ENCODE measurements at regions not wholly inside any gene's neighbourhood (a gene's known extent, or its start where the extent isn't known, plus 50 kb on each side); places are given as distances from the start of the nearest gene placed in this dataset.

DNA sequence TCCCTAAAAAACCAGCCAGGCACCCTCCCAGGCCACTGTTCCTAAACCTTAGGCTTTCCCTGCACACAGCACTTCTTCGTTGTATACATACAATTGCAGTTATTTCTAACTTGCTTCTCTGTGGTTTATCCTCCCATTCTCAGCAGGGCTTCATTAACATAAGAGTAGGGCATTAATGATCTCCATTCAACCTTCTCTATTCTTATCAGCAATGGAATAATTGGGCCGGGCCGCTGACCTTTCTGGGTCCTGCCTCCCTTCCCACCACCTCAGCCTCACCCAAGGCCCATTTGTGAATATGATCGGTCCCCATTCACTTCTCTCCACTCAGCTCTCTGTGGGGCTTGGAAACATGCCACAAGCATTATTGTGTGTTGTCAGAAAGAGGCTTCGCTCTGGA is 184.2 kb downstream of the SUCLA2 start:
- H3K27ac ChIP-seq (ENCODE audit: control insufficient read depth, insufficient read depth, low read length) = no peak overlapping the region
- H3K4me1 ChIP-seq (ENCODE audit: control insufficient read depth, extremely low read depth, insufficient read depth, low read length) = no peaks in the 10 kb centered on the region
- no peaks in the 10 kb centered on the region for H3K27me3 ChIP-seq (ENCODE audit: control insufficient read depth, extremely low read depth, insufficient read depth, low read length)
- H3K4me2 ChIP-seq (ENCODE audit: control insufficient read depth, extremely low read depth, insufficient read depth, low read depth, low read length) = no peak overlapping the region
- no peaks in the 10 kb centered on the region for H3K9me1 ChIP-seq (ENCODE audit: control insufficient read depth, extremely low read depth, insufficient read depth, low read length)
- no peaks in the 10 kb centered on the region for H4K20me1 ChIP-seq (ENCODE audit: control insufficient read depth, extremely low read depth, insufficient read depth, low read length)
- TF ChIP-seq CTCF (optimal IDR thresholded peaks at IDR 0.05 in 1 of 3, IDR thresholded peaks at IDR 0.05 in 1 of 3, conservative IDR thresholded peaks at IDR 0.05 in 1 of 3; ENCODE audit: extremely low read depth in 1 of 3, insufficient read depth in 2 of 3, low read length in 3 of 3) (no peak), EZH2 (IDR thresholded peaks at IDR 0.05; ENCODE audit: low read length) (no peak)
- FAIRE-seq (no peak), DNase-seq (ENCODE audit: low read depth, low spot score) (no peak)
- no peak overlapping the region for H3K9ac ChIP-seq (ENCODE audit: control insufficient read depth, extremely low read depth, insufficient read depth, low read length)
- dilution Hi-C loops (cut with MboI; ENCODE audit: extremely low pct_ligation_motif_present, low sequenced_read_pairs) = no loop called here
- no peak overlapping the region for H3K4me3 ChIP-seq (ENCODE audit: control insufficient read depth in 2 of 3, extremely low read depth in 1 of 3, insufficient read depth in 2 of 3, low read depth in 1 of 3, low read length in 3 of 3)
- H3K79me2 ChIP-seq (ENCODE audit: control insufficient read depth, insufficient read depth, low read length) = no peaks in the 10 kb centered on the region
- no peak overlapping the region for H2AFZ ChIP-seq (ENCODE audit: control insufficient read depth, low read length)
- H3K36me3 ChIP-seq (ENCODE audit: control insufficient read depth in 2 of 2, extremely low read depth in 1 of 2, insufficient read depth in 2 of 2, low read length in 2 of 2) = no peaks in the 10 kb centered on the region
- no peaks in the 10 kb centered on the region for H3K9me3 ChIP-seq (ENCODE audit: control insufficient read depth, low read depth, low read length)

DNA sequence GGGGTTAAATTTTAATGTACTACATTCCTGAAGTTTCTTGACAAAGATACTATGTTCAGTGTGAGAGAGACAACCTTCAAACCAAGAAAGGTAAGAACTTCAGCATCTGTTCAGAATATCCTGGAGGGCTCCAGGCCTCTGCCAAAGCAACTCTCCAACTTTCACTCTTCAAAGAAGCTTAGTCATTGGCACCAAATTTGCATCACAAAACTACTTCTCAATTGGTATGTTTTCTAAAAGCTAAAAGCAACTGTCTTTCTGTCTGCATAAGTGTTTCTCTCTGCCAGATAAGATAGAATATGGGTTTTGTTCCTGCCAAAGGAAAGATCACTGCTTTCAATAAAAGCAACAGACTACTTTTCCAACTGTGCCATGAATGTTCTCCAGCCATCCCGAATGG is 187.4 kb downstream of the SUCLA2 start:
- DNase-seq (ENCODE audit: low read depth, low spot score) (no peak), FAIRE-seq (no peak)
- no peak overlapping the region for H3K4me2 ChIP-seq (ENCODE audit: control insufficient read depth, extremely low read depth, insufficient read depth, low read depth, low read length)
- H3K4me1 ChIP-seq (ENCODE audit: control insufficient read depth, extremely low read depth, insufficient read depth, low read length) = no peaks in the 10 kb centered on the region
- H3K9me3 ChIP-seq (ENCODE audit: control insufficient read depth, low read depth, low read length) = no peaks in the 10 kb centered on the region
- H3K4me3 ChIP-seq (ENCODE audit: control insufficient read depth in 2 of 3, extremely low read depth in 1 of 3, insufficient read depth in 2 of 3, low read depth in 1 of 3, low read length in 3 of 3) = no peak overlapping the region
- no peaks in the 10 kb centered on the region for H4K20me1 ChIP-seq (ENCODE audit: control insufficient read depth, extremely low read depth, insufficient read depth, low read length)
- no peak overlapping the region for H3K9ac ChIP-seq (ENCODE audit: control insufficient read depth, extremely low read depth, insufficient read depth, low read length)
- no peaks in the 10 kb centered on the region for H3K36me3 ChIP-seq (ENCODE audit: control insufficient read depth in 2 of 2, extremely low read depth in 1 of 2, insufficient read depth in 2 of 2, low read length in 2 of 2)
- H3K27ac ChIP-seq (ENCODE audit: control insufficient read depth, insufficient read depth, low read length) = no peak overlapping the region
- no peak for TF ChIP-seq CTCF (optimal IDR thresholded peaks at IDR 0.05 in 1 of 3, IDR thresholded peaks at IDR 0.05 in 1 of 3, conservative IDR thresholded peaks at IDR 0.05 in 1 of 3; ENCODE audit: extremely low read depth in 1 of 3, insufficient read depth in 2 of 3, low read length in 3 of 3)
- TF ChIP-seq EZH2 (IDR thresholded peaks at IDR 0.05; ENCODE audit: low read length) = no peak
- dilution Hi-C loops (cut with MboI; ENCODE audit: extremely low pct_ligation_motif_present, low sequenced_read_pairs) = no loop called here
- H3K79me2 ChIP-seq (ENCODE audit: control insufficient read depth, insufficient read depth, low read length) = no peaks in the 10 kb centered on the region
- peaks cover 4% of the 10 kb centered on the region for H3K27me3 ChIP-seq (ENCODE audit: control insufficient read depth, extremely low read depth, insufficient read depth, low read length)
- H3K9me1 ChIP-seq (ENCODE audit: control insufficient read depth, extremely low read depth, insufficient read depth, low read length) = no peaks in the 10 kb centered on the region
- no peak overlapping the region for H2AFZ ChIP-seq (ENCODE audit: control insufficient read depth, low read length)
